ENCODE measurements at regions not wholly inside any gene's neighbourhood (a gene's known extent, or its start where the extent isn't known, plus 50 kb on each side); places are given as distances from the start of the nearest gene placed in this dataset.

DNA sequence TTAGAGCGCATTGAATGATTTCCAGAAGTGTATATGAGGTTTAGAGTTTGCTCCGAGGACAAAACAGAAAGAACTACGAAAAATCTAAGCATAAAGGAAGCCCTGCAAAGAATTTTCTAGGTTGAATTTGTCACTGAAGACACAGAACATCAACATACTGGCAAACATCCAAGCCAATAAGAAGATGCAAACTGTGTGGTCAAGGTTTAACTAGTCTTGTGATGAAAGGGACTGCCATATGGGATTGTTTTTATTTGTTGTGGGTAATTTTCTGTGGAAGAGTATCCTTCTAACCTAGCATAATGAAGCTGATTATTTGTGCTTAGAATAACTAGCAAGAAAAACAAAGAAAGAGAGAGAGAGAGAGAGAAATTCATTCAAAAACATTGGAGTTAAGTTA is 492.0 kb upstream of the ERCC4 start:
- no peak for DNase-seq
- 56 to 78% (median 74%) methylated on average over 3 of the region's 3 CpGs for WGBS, 5 donors
- TF ChIP-seq POLR2AphosphoS5 (IDR thresholded peaks at IDR 0.05) (no peak), EP300 (IDR thresholded peaks at IDR 0.05) (no peak), POLR2A (IDR thresholded peaks at IDR 0.05) (no peak)
- TF ChIP-seq, protein P1, sequence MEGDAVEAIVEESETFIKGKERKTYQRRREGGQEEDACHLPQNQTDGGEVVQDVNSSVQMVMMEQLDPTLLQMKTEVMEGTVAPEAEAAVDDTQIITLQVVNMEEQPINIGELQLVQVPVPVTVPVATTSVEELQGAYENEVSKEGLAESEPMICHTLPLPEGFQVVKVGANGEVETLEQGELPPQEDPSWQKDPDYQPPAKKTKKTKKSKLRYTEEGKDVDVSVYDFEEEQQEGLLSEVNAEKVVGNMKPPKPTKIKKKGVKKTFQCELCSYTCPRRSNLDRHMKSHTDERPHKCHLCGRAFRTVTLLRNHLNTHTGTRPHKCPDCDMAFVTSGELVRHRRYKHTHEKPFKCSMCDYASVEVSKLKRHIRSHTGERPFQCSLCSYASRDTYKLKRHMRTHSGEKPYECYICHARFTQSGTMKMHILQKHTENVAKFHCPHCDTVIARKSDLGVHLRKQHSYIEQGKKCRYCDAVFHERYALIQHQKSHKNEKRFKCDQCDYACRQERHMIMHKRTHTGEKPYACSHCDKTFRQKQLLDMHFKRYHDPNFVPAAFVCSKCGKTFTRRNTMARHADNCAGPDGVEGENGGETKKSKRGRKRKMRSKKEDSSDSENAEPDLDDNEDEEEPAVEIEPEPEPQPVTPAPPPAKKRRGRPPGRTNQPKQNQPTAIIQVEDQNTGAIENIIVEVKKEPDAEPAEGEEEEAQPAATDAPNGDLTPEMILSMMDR (IDR thresholded peaks at IDR 0.05), result no peak
- no peak overlapping the region for H3K27ac ChIP-seq
- no peaks in the 10 kb centered on the region for H3K4me1 ChIP-seq
- no peak overlapping the region for H3K4me3 ChIP-seq
- H3K27me3 ChIP-seq, result no peaks in the 10 kb centered on the region
- H3K36me3 ChIP-seq, result no peaks in the 10 kb centered on the region
- peaks cover 0 to 8% (median 3%) of the 10 kb centered on the region in 4 donors for H3K9me3 ChIP-seq
- intact Hi-C loops (cut with DNase I; ENCODE audit: low total_unique reads), result no loop called here

DNA sequence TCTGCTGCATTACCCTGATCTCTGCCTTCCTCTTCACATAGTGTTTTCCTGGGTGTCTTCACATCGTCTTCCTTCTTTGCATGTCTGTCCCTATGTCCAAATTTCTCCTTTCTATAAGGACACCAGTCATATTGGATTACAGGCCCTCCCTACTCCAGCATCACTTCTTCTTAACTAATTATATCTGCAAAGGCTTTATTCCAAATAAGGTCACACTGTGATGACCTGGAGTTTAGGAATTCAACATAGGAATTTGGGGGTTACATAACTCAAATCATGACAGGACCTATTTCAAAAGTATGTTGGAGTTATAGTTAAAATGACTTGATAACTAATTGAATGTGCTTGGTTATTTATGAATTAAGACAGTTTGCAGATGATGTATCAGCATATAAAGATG is 490.5 kb upstream of the ERCC4 start:
- H3K9me3 ChIP-seq, result peaks cover 0 to 8% (median 3%) of the 10 kb centered on the region in 4 donors
- intact Hi-C loops (cut with DNase I; ENCODE audit: low total_unique reads), result no loop called here
- no peak overlapping the region for H3K27ac ChIP-seq
- H3K4me1 ChIP-seq, result no peaks in the 10 kb centered on the region
- no peaks in the 10 kb centered on the region for H3K27me3 ChIP-seq
- no peak for DNase-seq
- no peaks in the 10 kb centered on the region for H3K36me3 ChIP-seq
- WGBS, 5 donors, result 70 to 87% (median 78%) methylated on average over 1 of the region's 1 CpG
- TF ChIP-seq POLR2AphosphoS5 (IDR thresholded peaks at IDR 0.05), result no peak
- TF ChIP-seq POLR2A (IDR thresholded peaks at IDR 0.05), result no peak
- TF ChIP-seq, protein P1 (IDR thresholded peaks at IDR 0.05), result no peak
- no peak for TF ChIP-seq EP300 (IDR thresholded peaks at IDR 0.05)
- H3K4me3 ChIP-seq, result no peak overlapping the region

DNA sequence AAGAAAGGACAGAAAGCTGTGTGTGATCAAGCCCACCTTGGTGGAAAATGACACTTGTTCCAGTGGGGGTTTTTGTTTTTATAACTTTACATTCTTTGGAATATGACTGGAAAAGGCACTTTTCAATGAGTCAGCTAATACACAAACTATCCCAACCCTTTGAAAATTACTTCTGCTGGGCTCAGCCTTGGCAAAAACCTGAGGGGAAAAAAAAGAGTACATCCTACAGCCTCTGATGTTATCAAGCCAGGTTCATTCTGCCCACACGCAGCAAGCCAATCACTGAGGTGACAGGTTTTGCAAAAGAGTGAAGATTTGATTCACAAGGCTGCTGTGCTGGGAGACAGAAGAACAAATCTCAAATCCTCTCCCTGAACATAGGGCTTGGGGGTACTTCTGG is 484.5 kb upstream of the ERCC4 start:
- TF ChIP-seq EP300 (IDR thresholded peaks at IDR 0.05), result no peak
- TF ChIP-seq, protein P1 (IDR thresholded peaks at IDR 0.05), result no peak
- no peak for TF ChIP-seq POLR2AphosphoS5 (IDR thresholded peaks at IDR 0.05)
- no peak for TF ChIP-seq POLR2A (IDR thresholded peaks at IDR 0.05)
- DNase-seq, result no peak

DNA sequence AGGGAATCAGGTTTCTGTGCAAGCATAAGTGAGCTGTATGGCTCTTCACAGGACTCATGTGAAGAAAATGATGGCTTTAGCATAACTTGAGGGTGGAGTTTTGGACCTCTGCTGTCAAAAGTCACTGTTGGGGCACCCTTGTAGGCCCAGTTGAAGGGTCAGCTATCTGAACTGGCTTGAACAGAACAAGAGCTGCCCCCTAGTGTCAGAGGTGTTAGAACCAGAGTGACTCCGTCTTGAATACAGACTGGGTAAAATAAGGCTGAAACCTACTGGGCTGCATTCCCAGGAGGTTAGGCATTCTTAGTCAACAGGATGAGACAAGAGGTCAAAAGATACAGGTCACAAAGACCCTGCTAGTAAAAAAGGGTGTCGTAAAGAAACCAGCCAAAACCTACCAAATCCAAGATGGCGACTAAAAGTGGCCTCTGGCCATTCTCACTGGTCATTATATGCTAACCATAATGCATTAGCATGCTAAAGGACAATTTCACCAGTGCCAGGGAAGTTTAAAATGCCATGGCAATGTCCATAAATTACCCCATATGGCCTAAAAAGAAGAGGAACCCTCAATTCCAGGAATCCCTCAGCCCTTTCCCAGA is 484.0 kb upstream of the ERCC4 start:
- no peak overlapping the region for H3K27ac ChIP-seq
- H3K4me1 ChIP-seq, result no peaks in the 10 kb centered on the region
- no peaks in the 10 kb centered on the region for H3K36me3 ChIP-seq
- TF ChIP-seq POLR2AphosphoS5 (IDR thresholded peaks at IDR 0.05) (no peak), EP300 (IDR thresholded peaks at IDR 0.05) (no peak), POLR2A (IDR thresholded peaks at IDR 0.05) (no peak)
- TF ChIP-seq, protein P1 (IDR thresholded peaks at IDR 0.05), result no peak
- no peak for DNase-seq
- H3K27me3 ChIP-seq, result no peaks in the 10 kb centered on the region
- H3K9me3 ChIP-seq, result no peaks in the 10 kb centered on the region
- 76 to 91% (median 88%) methylated on average over 3 of the region's 3 CpGs for WGBS, 5 donors
- intact Hi-C loops (cut with DNase I; ENCODE audit: low total_unique reads), result no loop called here
- H3K4me3 ChIP-seq, result no peak overlapping the region

More for the DNA sequence above, 484.5 kb upstream of the ERCC4 start:
- Histone ChIP-seq H3K4me1 (no peaks in the 10 kb centered on the region), H3K4me3 (no peak overlapping the region), H3K27me3 (no peaks in the 10 kb centered on the region), H3K9me3 (no peaks in the 10 kb centered on the region), H3K27ac (no peak overlapping the region), H3K36me3 (no peaks in the 10 kb centered on the region)
- 46 to 67% (median 61%) methylated on average over 1 of the region's 1 CpG for WGBS, 5 donors
- intact Hi-C loops (cut with DNase I; ENCODE audit: low total_unique reads), result no loop called here

Measured in stomach (tissue), 8 donors.